GM12878 (cell line): ENCODE measurements at regions not wholly inside any gene's neighbourhood (a gene's known extent, or its start where the extent isn't known, plus 50 kb on each side); places are given as distances from the start of the nearest gene placed in this dataset.

Source experiments
- ATAC-seq: fragments of 200-7000 bp; cut with Tn5 transposase; 3 replicates; pipeline ENCODE4 v1.9.1; 2020; ENCODE audit warnings: mild to moderate bottlenecking, moderate library complexity
- BruUV-seq: library from RNA; stranded (reverse); fragments of 400-500 nt; replicated peaks from 2 replicates; lab custom pipeline; 2021; lab: Mats Ljungman, UMichigan
- CTCF ChIA-PET: fragments of 300-600 bp; sonication (Branson Sonifier 250); formaldehyde crosslinking; extraction: SDS; loops from one replicate; lab custom pipeline; 2021; ENCODE audit warnings: inconsistent platforms; lab: Yijun Ruan, JAX
- POLR2A ChIA-PET: fragments of 350-600 bp; formaldehyde crosslinking; extraction: SDS; loops from one replicate; lab custom pipeline; 2021; ENCODE audit warnings: inconsistent platforms; lab: Charles Lee
- RAD21 ChIA-PET: fragments of 300-600 bp; sonication (Branson Sonifier 250); formaldehyde crosslinking; loops from one replicate; lab custom pipeline; 2023; ENCODE audit warnings: antibody characterized with exemption; ENCODE audit not compliant: unreplicated experiment; lab: Charles Lee
- SMC1A ChIA-PET: fragments of 300-600 bp; sonication (Branson Sonifier 250); formaldehyde crosslinking; loops from one replicate; lab custom pipeline; 2023; ENCODE audit not compliant: unreplicated experiment, uncharacterized antibody; lab: Charles Lee
- DNase-seq: peaks from one replicate; pipeline ENCODE4 v3.0.0-alpha.2; 2011; ENCODE audit warnings: low read depth, low spot score
- FAIRE-seq: peaks from 3 replicates; lab custom pipeline; 2011; peaks lifted over from hg19 to GRCh38; lab: Jason Lieb, UNC
- H2AFZ ChIP-seq: 2 replicates; pipeline ENCODE4 v1.6.0; 2011; ENCODE audit warnings: low read depth, low read length, control low read depth; ENCODE audit not compliant: control insufficient read depth
- H3K27ac ChIP-seq: 2 replicates; pipeline ENCODE4 v1.5.1; 2011; ENCODE audit warnings: control low read depth; ENCODE audit not compliant: control insufficient read depth, insufficient read depth
- H3K27me3 ChIP-seq, 2 experiments: replicated peaks in 1 of 2; 2 replicates each; pipeline versions ENCODE4 v1.6.0 to v1.6.1; 2011; ENCODE audit warnings: low read length in 1 of 2; ENCODE audit not compliant: control insufficient read depth in 2 of 2, insufficient read depth in 2 of 2
- H3K36me3 ChIP-seq, 2 experiments: 2 replicates each; pipeline ENCODE4 v1.5.1; 2011; ENCODE audit warnings: low read length in 1 of 2; ENCODE audit not compliant: control insufficient read depth in 2 of 2, insufficient read depth in 2 of 2
- H3K4me1 ChIP-seq: 2 replicates; pipeline ENCODE4 v1.6.1; 2011; ENCODE audit warnings: mild to moderate bottlenecking, low read length, moderate library complexity, mixed read lengths; ENCODE audit not compliant: control insufficient read depth, insufficient read depth
- H3K4me2 ChIP-seq: 2 replicates; pipeline ENCODE4 v1.6.0; 2011; ENCODE audit warnings: control low read depth; ENCODE audit not compliant: control insufficient read depth, insufficient read depth
- H3K4me3 ChIP-seq: fragments of 200-600 bp; sonication (generic); 2 replicates; pipeline ENCODE4 v1.5.1; 2016
- H3K79me2 ChIP-seq: 2 replicates; pipeline ENCODE4 v1.6.0; 2011; ENCODE audit warnings: low read length; ENCODE audit not compliant: control insufficient read depth, insufficient read depth
- H3K9ac ChIP-seq: 2 replicates; pipeline ENCODE4 v1.8.0; 2011; ENCODE audit warnings: low read length, control low read depth, mixed read lengths; ENCODE audit not compliant: control insufficient read depth, insufficient read depth
- H3K9me3 ChIP-seq: replicated peaks from 3 replicates; pipeline ENCODE4 v1.5.1; 2011; ENCODE audit warnings: mild to moderate bottlenecking, low read length; ENCODE audit not compliant: control insufficient read depth, insufficient read depth
- H4K20me1 ChIP-seq: 2 replicates; pipeline ENCODE4 v1.6.0; 2011; ENCODE audit not compliant: control insufficient read depth, insufficient read depth
- BACH1 ChIP-seq: fragments of 450-650 bp; IDR thresholded peaks from 2 replicates; pipeline ENCODE4 v1.6.1; 2017; ENCODE audit warnings: mild to moderate bottlenecking, borderline replicate concordance
- WGBS: methylation state at CpG from one replicate; pipeline ENCODE4 v1.1.6; 2016; ENCODE audit warnings: low lambda C conversion rate; ENCODE audit not compliant: insufficient replicate concordance, insufficient coverage; ENCODE audit errors: missing lambda C conversion rate; 5-methylcytosine and 5-hydroxymethylcytosine counted together
- in situ Hi-C: fragments of 300-500 bp; cut with MboI; formaldehyde crosslinking; loops from 9 replicates; pipeline ENCODE4 v1.14.3; 2018; ENCODE audit warnings: mixed read lengths
- intact Hi-C: fragments of 100-400 bp; cut with micrococcal nuclease; formaldehyde crosslinking; loops from one replicate; pipeline ENCODE4 v1.14.2; 2022; ENCODE audit not compliant: unreplicated experiment
- TF ChIP-seq, protein P1 (sequence below): IDR thresholded peaks from 2 replicates; pipeline ENCODE4 v1.6.1; 2011; ENCODE audit warnings: low read depth, mild to moderate bottlenecking, low read length, moderate library complexity, borderline replicate concordance; ENCODE audit errors: extremely low read depth
- TF ChIP-seq, protein P2 (sequence below): IDR thresholded peaks from 2 replicates; pipeline ENCODE4 v1.6.1; 2012; ENCODE audit warnings: mild to moderate bottlenecking, low read depth, low read length
- TF ChIP-seq, protein P3 (sequence below): fragments of 450-650 bp; IDR thresholded peaks from 2 replicates; pipeline ENCODE4 v1.6.1; 2017; ENCODE audit warnings: mild to moderate bottlenecking

DNA sequence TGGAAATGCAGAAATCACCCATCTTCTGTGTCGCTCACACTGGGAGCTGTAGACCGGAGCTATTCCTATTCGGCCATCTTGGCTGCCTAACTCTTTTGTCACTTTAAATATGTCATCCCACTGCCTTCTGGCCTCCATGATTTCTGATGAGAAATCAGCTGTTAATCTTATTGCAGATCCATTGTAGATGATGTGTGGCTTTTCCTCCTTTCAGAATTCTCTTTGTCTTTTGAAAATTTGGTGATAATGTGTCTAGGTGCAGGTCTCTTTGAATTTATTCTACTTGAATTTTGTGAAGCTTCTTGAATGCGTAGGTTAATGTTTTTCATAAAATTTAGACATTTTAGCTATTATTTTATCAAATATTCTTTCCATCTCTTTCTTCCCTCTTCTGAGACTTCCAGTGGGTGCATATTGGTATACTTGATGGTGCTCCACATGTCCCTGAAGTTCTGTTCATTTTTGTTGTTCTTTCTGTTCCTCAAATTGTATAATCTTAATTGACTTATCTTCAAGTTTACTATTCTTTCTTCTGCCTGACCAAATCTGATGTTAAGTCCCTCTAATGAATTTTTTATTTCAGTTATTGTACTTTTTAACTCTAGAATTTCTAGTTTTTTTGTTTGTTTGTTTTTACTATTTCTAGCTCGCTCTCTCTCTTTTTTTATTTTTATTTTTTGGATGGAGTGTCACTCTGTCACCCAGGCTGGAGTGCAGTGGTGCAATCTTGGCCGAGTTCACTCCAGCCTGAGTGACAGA lies 90.8 kb upstream of the DLX2 start:
- no peak for DNase-seq
- no peak for ATAC-seq
- no TSS peak for BruUV-seq
- no peak overlapping the region for H3K4me2 ChIP-seq
- ChIA-PET SMC1A (no interaction called here), POLR2A (no interaction called here), CTCF (no interaction called here), RAD21 (no interaction called here)
- no peaks in the 10 kb centered on the region for H3K4me1 ChIP-seq
- no peak overlapping the region for H3K9ac ChIP-seq
- WGBS: 38% methylated on average over 6 of the region's 6 CpGs
- intact Hi-C loops: no loop called here
- no peak overlapping the region for H3K27ac ChIP-seq
- no peak overlapping the region for H3K4me3 ChIP-seq
- in situ Hi-C loops: no loop called here
- no peak for FAIRE-seq
- TF ChIP-seq, protein P1, sequence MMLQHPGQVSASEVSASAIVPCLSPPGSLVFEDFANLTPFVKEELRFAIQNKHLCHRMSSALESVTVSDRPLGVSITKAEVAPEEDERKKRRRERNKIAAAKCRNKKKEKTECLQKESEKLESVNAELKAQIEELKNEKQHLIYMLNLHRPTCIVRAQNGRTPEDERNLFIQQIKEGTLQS: no peak
- TF ChIP-seq, protein P2, sequence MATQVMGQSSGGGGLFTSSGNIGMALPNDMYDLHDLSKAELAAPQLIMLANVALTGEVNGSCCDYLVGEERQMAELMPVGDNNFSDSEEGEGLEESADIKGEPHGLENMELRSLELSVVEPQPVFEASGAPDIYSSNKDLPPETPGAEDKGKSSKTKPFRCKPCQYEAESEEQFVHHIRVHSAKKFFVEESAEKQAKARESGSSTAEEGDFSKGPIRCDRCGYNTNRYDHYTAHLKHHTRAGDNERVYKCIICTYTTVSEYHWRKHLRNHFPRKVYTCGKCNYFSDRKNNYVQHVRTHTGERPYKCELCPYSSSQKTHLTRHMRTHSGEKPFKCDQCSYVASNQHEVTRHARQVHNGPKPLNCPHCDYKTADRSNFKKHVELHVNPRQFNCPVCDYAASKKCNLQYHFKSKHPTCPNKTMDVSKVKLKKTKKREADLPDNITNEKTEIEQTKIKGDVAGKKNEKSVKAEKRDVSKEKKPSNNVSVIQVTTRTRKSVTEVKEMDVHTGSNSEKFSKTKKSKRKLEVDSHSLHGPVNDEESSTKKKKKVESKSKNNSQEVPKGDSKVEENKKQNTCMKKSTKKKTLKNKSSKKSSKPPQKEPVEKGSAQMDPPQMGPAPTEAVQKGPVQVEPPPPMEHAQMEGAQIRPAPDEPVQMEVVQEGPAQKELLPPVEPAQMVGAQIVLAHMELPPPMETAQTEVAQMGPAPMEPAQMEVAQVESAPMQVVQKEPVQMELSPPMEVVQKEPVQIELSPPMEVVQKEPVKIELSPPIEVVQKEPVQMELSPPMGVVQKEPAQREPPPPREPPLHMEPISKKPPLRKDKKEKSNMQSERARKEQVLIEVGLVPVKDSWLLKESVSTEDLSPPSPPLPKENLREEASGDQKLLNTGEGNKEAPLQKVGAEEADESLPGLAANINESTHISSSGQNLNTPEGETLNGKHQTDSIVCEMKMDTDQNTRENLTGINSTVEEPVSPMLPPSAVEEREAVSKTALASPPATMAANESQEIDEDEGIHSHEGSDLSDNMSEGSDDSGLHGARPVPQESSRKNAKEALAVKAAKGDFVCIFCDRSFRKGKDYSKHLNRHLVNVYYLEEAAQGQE: no peak
- TF ChIP-seq, protein P3, sequence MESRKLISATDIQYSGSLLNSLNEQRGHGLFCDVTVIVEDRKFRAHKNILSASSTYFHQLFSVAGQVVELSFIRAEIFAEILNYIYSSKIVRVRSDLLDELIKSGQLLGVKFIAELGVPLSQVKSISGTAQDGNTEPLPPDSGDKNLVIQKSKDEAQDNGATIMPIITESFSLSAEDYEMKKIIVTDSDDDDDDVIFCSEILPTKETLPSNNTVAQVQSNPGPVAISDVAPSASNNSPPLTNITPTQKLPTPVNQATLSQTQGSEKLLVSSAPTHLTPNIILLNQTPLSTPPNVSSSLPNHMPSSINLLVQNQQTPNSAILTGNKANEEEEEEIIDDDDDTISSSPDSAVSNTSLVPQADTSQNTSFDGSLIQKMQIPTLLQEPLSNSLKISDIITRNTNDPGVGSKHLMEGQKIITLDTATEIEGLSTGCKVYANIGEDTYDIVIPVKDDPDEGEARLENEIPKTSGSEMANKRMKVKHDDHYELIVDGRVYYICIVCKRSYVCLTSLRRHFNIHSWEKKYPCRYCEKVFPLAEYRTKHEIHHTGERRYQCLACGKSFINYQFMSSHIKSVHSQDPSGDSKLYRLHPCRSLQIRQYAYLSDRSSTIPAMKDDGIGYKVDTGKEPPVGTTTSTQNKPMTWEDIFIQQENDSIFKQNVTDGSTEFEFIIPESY: no peak
- no peak for TF ChIP-seq BACH1
- no peaks in the 10 kb centered on the region for H3K36me3 ChIP-seq
- H4K20me1 ChIP-seq: no peaks in the 10 kb centered on the region
- no peaks in the 10 kb centered on the region for H3K27me3 ChIP-seq
- H3K79me2 ChIP-seq: no peaks in the 10 kb centered on the region
- peaks cover 2% of the 10 kb centered on the region; the same call in 2 of the 3 replicates for H3K9me3 ChIP-seq
- H2AFZ ChIP-seq: no peak overlapping the region
